PC-3 (cell line): ENCODE measurements at regions not wholly inside any gene's neighbourhood (a gene's known extent, or its start where the extent isn't known, plus 50 kb on each side); places are given as distances from the start of the nearest gene placed in this dataset.

ENCODE experiments used
- CTCF ChIP-seq: fragments of 300-600 bp; sonication (generic); conservative IDR thresholded peaks from 2 replicates; pipeline ENCODE4 v1.5.1; 2017; ENCODE audit warnings: antibody characterized with exemption, low read depth, mild to moderate bottlenecking, low read length
- EZH2 ChIP-seq: fragments of 300-600 bp; sonication (generic); IDR thresholded peaks from one replicate; pipeline ENCODE4 v1.6.1; 2017; ENCODE audit warnings: antibody characterized with exemption, mild to moderate bottlenecking, low read length; ENCODE audit not compliant: unreplicated experiment

DNA sequence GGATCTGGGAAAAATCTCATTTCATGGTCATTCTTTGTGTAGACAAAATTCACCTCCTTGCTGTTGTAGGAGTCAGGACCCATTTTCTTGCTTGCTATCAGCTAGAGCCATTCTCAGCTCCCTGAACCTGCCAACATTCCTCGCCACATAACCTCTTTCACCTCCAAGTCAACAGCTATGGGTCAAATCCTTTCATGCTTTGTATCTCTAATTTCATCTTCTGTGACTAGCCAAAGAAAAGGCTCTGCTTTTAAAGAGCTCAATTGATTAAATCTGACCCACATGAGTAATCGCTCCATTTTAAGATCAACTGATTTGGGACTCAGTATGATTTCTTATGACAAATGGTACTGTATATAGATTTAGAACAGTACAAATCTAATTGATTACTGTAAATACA, 89.2 kb upstream of the FOXG1 start:
- TF ChIP-seq CTCF (no peak), EZH2 (no peak)
